Neural cell (in vitro differentiated cells): ENCODE measurements at regions not wholly inside any gene's neighbourhood (a gene's known extent, or its start where the extent isn't known, plus 50 kb on each side); places are given as distances from the start of the nearest gene placed in this dataset.

Experiments used
- H2AFZ ChIP-seq: fragments of 200-600, 300-800 bp; sonication (generic), shearing (Covaris generic); 2 replicates; pipeline ENCODE4 v1.6.0; 2014; ENCODE audit warnings: low read depth, mild to moderate bottlenecking, antibody characterized with exemption, low read length, moderate library complexity
- H3F3A ChIP-seq: fragments of 200-600 bp; shearing (Covaris generic); 2 replicates; pipeline ENCODE4 v1.6.1; 2016; ENCODE audit warnings: mild to moderate bottlenecking, moderate library complexity, mixed read lengths, antibody characterized with exemption, low read length; ENCODE audit not compliant: insufficient read depth, poor library complexity, severe bottlenecking
- H3K27ac ChIP-seq: fragments of 200-600, 300-800 bp; sonication (generic), shearing (Covaris generic); 2 replicates; pipeline ENCODE4 v1.5.1; 2014; ENCODE audit warnings: mild to moderate bottlenecking, low read length, moderate library complexity
- H3K27me3 ChIP-seq: fragments of 300-800, 200-600 bp; sonication (generic), shearing (Covaris generic); 2 replicates; pipeline ENCODE4 v1.6.0; 2014; ENCODE audit warnings: mild to moderate bottlenecking, low read depth, low read length, moderate library complexity; ENCODE audit not compliant: insufficient read depth
- H3K36me3 ChIP-seq: fragments of 300-800, 200-600 bp; sonication (generic), shearing (Covaris generic); 2 replicates; pipeline ENCODE4 v1.5.1; 2014; ENCODE audit warnings: mild to moderate bottlenecking, antibody characterized with exemption, low read length, moderate library complexity; ENCODE audit not compliant: insufficient read depth
- H3K4me2 ChIP-seq: fragments of 300-800, 200-600 bp; sonication (generic), shearing (Covaris generic); 2 replicates; pipeline ENCODE4 v1.6.0; 2014; ENCODE audit warnings: mild to moderate bottlenecking, low read length
- H3K4me3 ChIP-seq: fragments of 300-800, 200-600 bp; sonication (generic), shearing (Covaris generic); 2 replicates; pipeline ENCODE4 v1.5.1; 2014; ENCODE audit warnings: mild to moderate bottlenecking, low read length, moderate library complexity
- H3K79me2 ChIP-seq: fragments of 200-600 bp; shearing (Covaris generic); replicated peaks from 2 replicates; pipeline ENCODE4 v1.6.0; 2014; ENCODE audit warnings: mild to moderate bottlenecking, low read length, moderate library complexity; ENCODE audit not compliant: insufficient read depth
- H3K9ac ChIP-seq: fragments of 300-800, 200-600 bp; sonication (generic), shearing (Covaris generic); 2 replicates; pipeline ENCODE4 v1.6.1; 2016; ENCODE audit warnings: mild to moderate bottlenecking, low read length, mixed read lengths
- H3K9me2 ChIP-seq: fragments of 200-600 bp; shearing (Covaris generic); 2 replicates; pipeline ENCODE4 v1.6.1; 2016; ENCODE audit warnings: mild to moderate bottlenecking, low read length, mixed read lengths; ENCODE audit not compliant: insufficient read depth
- H3K9me3 ChIP-seq: fragments of 200-600, 300-800 bp; sonication (generic), shearing (Covaris generic); 2 replicates; pipeline ENCODE4 v1.6.1; 2016; ENCODE audit warnings: mild to moderate bottlenecking, mixed run types, low read length, moderate library complexity, mixed read lengths
- H4K20me1 ChIP-seq: fragments of 200-600 bp; shearing (Covaris generic); 2 replicates; pipeline ENCODE4 v1.6.1; 2016; ENCODE audit warnings: mild to moderate bottlenecking, mixed run types; ENCODE audit not compliant: insufficient read depth
- EP300 ChIP-seq: fragments of 450-650 bp; conservative IDR thresholded peaks from 2 replicates; pipeline ENCODE4 v1.6.1; 2014; ENCODE audit warnings: antibody characterized with exemption, mild to moderate bottlenecking, moderate library complexity; ENCODE audit not compliant: poor library complexity, severe bottlenecking
- EZH2 ChIP-seq: fragments of 200-600, 300-800 bp; shearing (Covaris generic), sonication (generic); IDR thresholded peaks from 2 replicates; pipeline ENCODE4 v1.6.1; 2014; ENCODE audit warnings: antibody characterized with exemption, low read length, borderline replicate concordance, mild to moderate bottlenecking; ENCODE audit not compliant: insufficient read depth, poor library complexity, severe bottlenecking
- MXI1 ChIP-seq: fragments of 450-650 bp; conservative IDR thresholded peaks from 2 replicates; pipeline ENCODE4 v1.6.1; 2014; ENCODE audit warnings: antibody characterized with exemption, mild to moderate bottlenecking; ENCODE audit not compliant: poor library complexity, severe bottlenecking
- POLR2AphosphoS5 ChIP-seq: IDR thresholded peaks from 2 replicates; pipeline ENCODE4 v1.6.1; 2012
- RAD21 ChIP-seq: fragments of 450-650 bp; conservative IDR thresholded peaks from 2 replicates; pipeline ENCODE4 v1.6.1; 2014; ENCODE audit warnings: antibody characterized with exemption, mild to moderate bottlenecking, moderate library complexity
- SMC3 ChIP-seq: fragments of 450-650 bp; conservative IDR thresholded peaks from 2 replicates; pipeline ENCODE4 v1.6.1; 2014; ENCODE audit warnings: antibody characterized with exemption, mild to moderate bottlenecking, moderate library complexity; ENCODE audit not compliant: poor library complexity
- TAF1 ChIP-seq: IDR thresholded peaks from 2 replicates; pipeline ENCODE4 v1.6.1; 2012; ENCODE audit warnings: low read depth
- TF ChIP-seq, protein P1 (sequence below): fragments of 450-650 bp; IDR thresholded peaks from 2 replicates; pipeline ENCODE4 v1.5.1; 2014; ENCODE audit warnings: antibody characterized with exemption, mild to moderate bottlenecking, moderate library complexity; ENCODE audit not compliant: poor library complexity, severe bottlenecking
- TF ChIP-seq, protein P2 (sequence below): IDR thresholded peaks from 2 replicates; pipeline ENCODE4 v1.6.1; 2012; ENCODE audit warnings: borderline replicate concordance

DNA sequence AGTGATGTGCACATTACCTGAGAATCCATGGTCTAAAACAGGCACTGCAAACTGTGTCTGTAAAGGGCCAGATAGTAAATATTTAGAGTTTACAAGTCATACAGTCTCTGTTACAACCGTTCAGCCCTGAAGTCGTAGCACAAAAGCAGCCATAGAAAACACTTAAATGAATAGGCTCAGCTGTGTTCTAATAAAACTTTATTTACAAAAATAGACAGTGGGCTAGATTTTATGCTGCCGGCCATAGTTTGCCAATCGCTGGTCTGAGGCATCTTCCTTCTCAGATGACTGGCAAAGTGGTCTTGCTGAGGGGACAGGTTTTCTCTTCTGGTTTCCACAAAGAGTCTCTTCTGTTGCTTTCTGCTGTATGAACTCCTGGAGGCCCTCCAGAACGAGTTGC lies 121.7 kb downstream of the EMX2 start:
- Histone ChIP-seq H3K4me3 (no peak overlapping the region), H3K36me3 (no peaks in the 10 kb centered on the region), H3K4me2 (no peak overlapping the region), H3K9me2 (no peaks in the 10 kb centered on the region), H3K9ac (no peak overlapping the region), H3F3A (no peaks in the 10 kb centered on the region), H4K20me1 (no peaks in the 10 kb centered on the region), H3K9me3 (no peaks in the 10 kb centered on the region), H3K27ac (no peak overlapping the region), H2AFZ (no peak overlapping the region), H3K27me3 (no peaks in the 10 kb centered on the region), H3K79me2 (no peaks in the 10 kb centered on the region)
- TF ChIP-seq EZH2 (no peak), TAF1 (no peak), SMC3 (no peak), MXI1 (no peak), RAD21 (no peak), EP300 (no peak), POLR2AphosphoS5 (no peak)
- TF ChIP-seq, protein P1, sequence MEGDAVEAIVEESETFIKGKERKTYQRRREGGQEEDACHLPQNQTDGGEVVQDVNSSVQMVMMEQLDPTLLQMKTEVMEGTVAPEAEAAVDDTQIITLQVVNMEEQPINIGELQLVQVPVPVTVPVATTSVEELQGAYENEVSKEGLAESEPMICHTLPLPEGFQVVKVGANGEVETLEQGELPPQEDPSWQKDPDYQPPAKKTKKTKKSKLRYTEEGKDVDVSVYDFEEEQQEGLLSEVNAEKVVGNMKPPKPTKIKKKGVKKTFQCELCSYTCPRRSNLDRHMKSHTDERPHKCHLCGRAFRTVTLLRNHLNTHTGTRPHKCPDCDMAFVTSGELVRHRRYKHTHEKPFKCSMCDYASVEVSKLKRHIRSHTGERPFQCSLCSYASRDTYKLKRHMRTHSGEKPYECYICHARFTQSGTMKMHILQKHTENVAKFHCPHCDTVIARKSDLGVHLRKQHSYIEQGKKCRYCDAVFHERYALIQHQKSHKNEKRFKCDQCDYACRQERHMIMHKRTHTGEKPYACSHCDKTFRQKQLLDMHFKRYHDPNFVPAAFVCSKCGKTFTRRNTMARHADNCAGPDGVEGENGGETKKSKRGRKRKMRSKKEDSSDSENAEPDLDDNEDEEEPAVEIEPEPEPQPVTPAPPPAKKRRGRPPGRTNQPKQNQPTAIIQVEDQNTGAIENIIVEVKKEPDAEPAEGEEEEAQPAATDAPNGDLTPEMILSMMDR, result no peak
- TF ChIP-seq, protein P2, sequence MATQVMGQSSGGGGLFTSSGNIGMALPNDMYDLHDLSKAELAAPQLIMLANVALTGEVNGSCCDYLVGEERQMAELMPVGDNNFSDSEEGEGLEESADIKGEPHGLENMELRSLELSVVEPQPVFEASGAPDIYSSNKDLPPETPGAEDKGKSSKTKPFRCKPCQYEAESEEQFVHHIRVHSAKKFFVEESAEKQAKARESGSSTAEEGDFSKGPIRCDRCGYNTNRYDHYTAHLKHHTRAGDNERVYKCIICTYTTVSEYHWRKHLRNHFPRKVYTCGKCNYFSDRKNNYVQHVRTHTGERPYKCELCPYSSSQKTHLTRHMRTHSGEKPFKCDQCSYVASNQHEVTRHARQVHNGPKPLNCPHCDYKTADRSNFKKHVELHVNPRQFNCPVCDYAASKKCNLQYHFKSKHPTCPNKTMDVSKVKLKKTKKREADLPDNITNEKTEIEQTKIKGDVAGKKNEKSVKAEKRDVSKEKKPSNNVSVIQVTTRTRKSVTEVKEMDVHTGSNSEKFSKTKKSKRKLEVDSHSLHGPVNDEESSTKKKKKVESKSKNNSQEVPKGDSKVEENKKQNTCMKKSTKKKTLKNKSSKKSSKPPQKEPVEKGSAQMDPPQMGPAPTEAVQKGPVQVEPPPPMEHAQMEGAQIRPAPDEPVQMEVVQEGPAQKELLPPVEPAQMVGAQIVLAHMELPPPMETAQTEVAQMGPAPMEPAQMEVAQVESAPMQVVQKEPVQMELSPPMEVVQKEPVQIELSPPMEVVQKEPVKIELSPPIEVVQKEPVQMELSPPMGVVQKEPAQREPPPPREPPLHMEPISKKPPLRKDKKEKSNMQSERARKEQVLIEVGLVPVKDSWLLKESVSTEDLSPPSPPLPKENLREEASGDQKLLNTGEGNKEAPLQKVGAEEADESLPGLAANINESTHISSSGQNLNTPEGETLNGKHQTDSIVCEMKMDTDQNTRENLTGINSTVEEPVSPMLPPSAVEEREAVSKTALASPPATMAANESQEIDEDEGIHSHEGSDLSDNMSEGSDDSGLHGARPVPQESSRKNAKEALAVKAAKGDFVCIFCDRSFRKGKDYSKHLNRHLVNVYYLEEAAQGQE, result no peak

DNA sequence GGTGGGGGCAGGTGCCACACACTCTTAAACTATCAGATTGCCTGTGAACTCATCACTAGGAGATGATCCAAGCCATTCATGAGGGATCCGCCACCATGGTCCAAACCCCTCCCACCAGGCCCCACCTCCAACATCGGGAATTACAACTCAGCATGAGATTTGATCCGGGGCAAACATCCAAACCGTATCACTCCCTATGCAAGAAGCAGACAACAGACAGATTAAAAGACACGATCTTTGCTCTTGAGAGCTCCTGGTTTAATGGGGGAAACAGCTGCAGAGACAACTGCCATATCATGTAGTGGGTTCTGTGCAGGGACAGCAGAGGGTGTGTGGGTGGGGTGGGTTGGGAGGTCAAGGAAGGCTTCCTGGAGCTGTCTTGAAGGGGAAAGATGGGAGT lies 123.6 kb downstream of the EMX2 start:
- Histone ChIP-seq H3K4me3 (no peak overlapping the region), H3K9ac (no peak overlapping the region), H3F3A (no peaks in the 10 kb centered on the region), H3K27me3 (no peaks in the 10 kb centered on the region), H3K27ac (no peak overlapping the region), H2AFZ (no peak overlapping the region), H3K9me3 (no peaks in the 10 kb centered on the region), H3K9me2 (no peaks in the 10 kb centered on the region), H4K20me1 (no peaks in the 10 kb centered on the region), H3K79me2 (no peaks in the 10 kb centered on the region), H3K4me2 (no peak overlapping the region), H3K36me3 (no peaks in the 10 kb centered on the region)
- no peak for TF ChIP-seq MXI1
- no peak for TF ChIP-seq EP300
- TF ChIP-seq SMC3, result no peak
- no peak for TF ChIP-seq POLR2AphosphoS5
- TF ChIP-seq, protein P2, result no peak
- TF ChIP-seq EZH2, result no peak
- no peak for TF ChIP-seq RAD21
- no peak for TF ChIP-seq TAF1
- TF ChIP-seq, protein P1, result no peak
